K562 (cell line): ENCODE measurements at regions not wholly inside any gene's neighbourhood (a gene's known extent, or its start where the extent isn't known, plus 50 kb on each side); places are given as distances from the start of the nearest gene placed in this dataset.

Experiments used
- IRF2 ChIP-seq: sonication (generic); formaldehyde crosslinking; IDR thresholded peaks from 2 replicates; pipeline ENCODE4 v1.8.1; 2022; ENCODE audit warnings: mild to moderate bottlenecking, missing genetic modification reagents
- KLF10 ChIP-seq: fragments of 250-450 bp; sonication (Bioruptor Pico); IDR thresholded peaks from 2 replicates; pipeline ENCODE4 v1.6.1; 2021; ENCODE audit warnings: matching md5 sums
- LARP7 ChIP-seq: fragments of 450-650 bp; IDR thresholded peaks from 2 replicates; pipeline ENCODE4 v1.6.1; 2016
- NBN ChIP-seq: fragments of 450-650 bp; IDR thresholded peaks from 2 replicates; pipeline ENCODE4 v1.6.1; 2016; ENCODE audit warnings: low read depth, mild to moderate bottlenecking
- TCF7L2 ChIP-seq: fragments of 150-350 bp; IDR thresholded peaks from 2 replicates; pipeline ENCODE4 v1.6.1; 2016; ENCODE audit warnings: low read depth, mild to moderate bottlenecking, low read length, moderate library complexity
- ZC3H4 ChIP-seq: sonication (generic); formaldehyde crosslinking; IDR thresholded peaks from 2 replicates; pipeline ENCODE4 v1.9.0; 2021; ENCODE audit warnings: missing genetic modification reagents, borderline replicate concordance
- ZNF24 ChIP-seq: fragments of 450-650 bp; IDR thresholded peaks from 2 replicates; pipeline ENCODE4 v1.6.1; 2016
- ZNF431 ChIP-seq: sonication (generic); formaldehyde crosslinking; IDR thresholded peaks from 2 replicates; pipeline ENCODE4 v1.8.0; 2022; ENCODE audit warnings: mild to moderate bottlenecking, missing genetic modification reagents
- ZNF668 ChIP-seq: fragments of 250-450 bp; sonication (Bioruptor Pico); IDR thresholded peaks from 2 replicates; pipeline ENCODE4 v1.8.0; 2022; ENCODE audit warnings: mild to moderate bottlenecking, inconsistent platforms
- ZNF699 ChIP-seq: fragments of 250-450 bp; sonication (Bioruptor Pico); IDR thresholded peaks from 2 replicates; pipeline ENCODE4 v1.8.0; 2021; ENCODE audit warnings: mild to moderate bottlenecking, moderate library complexity; ENCODE audit not compliant: insufficient replicate concordance
- TF ChIP-seq, protein P1 (sequence below): IDR thresholded peaks from 2 replicates; pipeline ENCODE4 v1.6.1; 2016; ENCODE audit warnings: missing genetic modification characterization, missing compliant biosample characterization
- TF ChIP-seq, protein P2 (sequence below), 2 experiments: fragments of 450-650 bp; formaldehyde crosslinking in 1 of 2; IDR thresholded peaks; 2 replicates each; pipeline versions ENCODE4 v1.4.0 to v1.6.1; 2014 to 2020; ENCODE audit warnings: mild to moderate bottlenecking in 2 of 2, borderline replicate concordance in 1 of 2, low read depth in 1 of 2
- TF ChIP-seq, protein P3 (sequence below): fragments of 250-450 bp; sonication (Bioruptor Pico); IDR thresholded peaks from 2 replicates; pipeline ENCODE4 v1.6.1; 2021; ENCODE audit warnings: mild to moderate bottlenecking
- TF ChIP-seq, protein P4 (sequence below): fragments of 450-650 bp; formaldehyde crosslinking; IDR thresholded peaks from 2 replicates; pipeline ENCODE4 v1.4.0; 2020; ENCODE audit warnings: mild to moderate bottlenecking, moderate library complexity

DNA sequence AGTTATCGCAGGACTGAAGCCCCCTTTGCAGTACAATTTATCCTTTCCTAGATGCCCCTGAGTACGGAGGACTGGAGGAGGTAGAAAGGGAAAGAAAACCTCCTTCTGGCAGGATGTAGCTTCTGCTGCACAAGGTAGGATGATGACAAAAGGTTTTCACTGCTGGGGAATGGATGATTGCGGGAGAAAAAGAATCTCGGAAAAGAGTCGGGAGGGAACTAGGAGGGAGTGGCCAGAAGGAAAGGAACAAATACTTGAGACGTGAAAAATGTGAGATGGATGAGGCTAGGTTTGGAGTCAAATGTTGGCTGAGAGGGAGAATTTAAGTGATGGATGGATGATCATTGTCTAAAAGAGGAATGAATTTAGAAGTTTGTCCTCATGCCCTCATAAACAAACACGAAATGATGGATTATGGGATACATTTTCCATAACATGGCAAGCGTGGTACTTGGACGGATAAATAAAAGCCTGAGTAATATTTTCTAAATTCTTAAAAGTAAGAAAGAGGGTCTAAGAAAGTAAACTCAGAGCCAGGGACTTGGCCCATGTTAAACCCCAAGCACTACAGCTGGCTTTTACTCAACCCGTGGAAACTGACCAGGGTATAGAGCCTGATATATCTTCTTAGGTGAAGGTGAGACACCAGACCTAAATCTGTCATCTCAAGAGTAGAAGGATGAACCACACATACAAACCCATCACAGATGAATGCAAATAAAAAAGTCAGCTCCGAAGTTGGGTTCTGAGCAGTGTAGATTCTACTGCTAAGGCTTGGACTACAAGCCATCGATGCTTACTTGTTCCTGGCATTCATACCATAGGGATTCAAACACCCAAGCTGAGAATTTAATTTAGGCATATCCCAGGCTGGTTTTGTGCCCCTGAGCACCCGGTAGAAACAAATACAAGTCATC is 72.4 kb downstream of the HFE start (continued):
- TF ChIP-seq, protein P1, sequence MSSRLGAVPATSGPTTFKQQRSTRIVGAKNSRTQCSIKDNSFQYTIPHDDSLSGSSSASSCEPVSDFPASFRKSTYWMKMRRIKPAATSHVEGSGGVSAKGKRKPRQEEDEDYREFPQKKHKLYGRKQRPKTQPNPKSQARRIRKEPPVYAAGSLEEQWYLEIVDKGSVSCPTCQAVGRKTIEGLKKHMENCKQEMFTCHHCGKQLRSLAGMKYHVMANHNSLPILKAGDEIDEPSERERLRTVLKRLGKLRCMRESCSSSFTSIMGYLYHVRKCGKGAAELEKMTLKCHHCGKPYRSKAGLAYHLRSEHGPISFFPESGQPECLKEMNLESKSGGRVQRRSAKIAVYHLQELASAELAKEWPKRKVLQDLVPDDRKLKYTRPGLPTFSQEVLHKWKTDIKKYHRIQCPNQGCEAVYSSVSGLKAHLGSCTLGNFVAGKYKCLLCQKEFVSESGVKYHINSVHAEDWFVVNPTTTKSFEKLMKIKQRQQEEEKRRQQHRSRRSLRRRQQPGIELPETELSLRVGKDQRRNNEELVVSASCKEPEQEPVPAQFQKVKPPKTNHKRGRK (tag): peak; percentile 20; the same call in 1 of the 2 replicates
- TF ChIP-seq ZNF668 (CRISPR knock-in tag) (no peak), ZC3H4 (peak; percentile 72; the same call in 1 of the 2 replicates), ZNF431 (CRISPR knock-in tag) (peak; percentile 47; the same call in 1 of the 2 replicates), NBN (no peak; the same call in 1 of the 2 replicates), IRF2 (CRISPR knock-in tag) (no peak), LARP7 (no peak), TCF7L2 (no peak), ZNF24 (no peak), ZNF699 (CRISPR knock-in tag) (no peak), KLF10 (CRISPR knock-in tag) (peak; percentile 80; the same call in 1 of the 2 replicates)
- TF ChIP-seq, protein P2, sequence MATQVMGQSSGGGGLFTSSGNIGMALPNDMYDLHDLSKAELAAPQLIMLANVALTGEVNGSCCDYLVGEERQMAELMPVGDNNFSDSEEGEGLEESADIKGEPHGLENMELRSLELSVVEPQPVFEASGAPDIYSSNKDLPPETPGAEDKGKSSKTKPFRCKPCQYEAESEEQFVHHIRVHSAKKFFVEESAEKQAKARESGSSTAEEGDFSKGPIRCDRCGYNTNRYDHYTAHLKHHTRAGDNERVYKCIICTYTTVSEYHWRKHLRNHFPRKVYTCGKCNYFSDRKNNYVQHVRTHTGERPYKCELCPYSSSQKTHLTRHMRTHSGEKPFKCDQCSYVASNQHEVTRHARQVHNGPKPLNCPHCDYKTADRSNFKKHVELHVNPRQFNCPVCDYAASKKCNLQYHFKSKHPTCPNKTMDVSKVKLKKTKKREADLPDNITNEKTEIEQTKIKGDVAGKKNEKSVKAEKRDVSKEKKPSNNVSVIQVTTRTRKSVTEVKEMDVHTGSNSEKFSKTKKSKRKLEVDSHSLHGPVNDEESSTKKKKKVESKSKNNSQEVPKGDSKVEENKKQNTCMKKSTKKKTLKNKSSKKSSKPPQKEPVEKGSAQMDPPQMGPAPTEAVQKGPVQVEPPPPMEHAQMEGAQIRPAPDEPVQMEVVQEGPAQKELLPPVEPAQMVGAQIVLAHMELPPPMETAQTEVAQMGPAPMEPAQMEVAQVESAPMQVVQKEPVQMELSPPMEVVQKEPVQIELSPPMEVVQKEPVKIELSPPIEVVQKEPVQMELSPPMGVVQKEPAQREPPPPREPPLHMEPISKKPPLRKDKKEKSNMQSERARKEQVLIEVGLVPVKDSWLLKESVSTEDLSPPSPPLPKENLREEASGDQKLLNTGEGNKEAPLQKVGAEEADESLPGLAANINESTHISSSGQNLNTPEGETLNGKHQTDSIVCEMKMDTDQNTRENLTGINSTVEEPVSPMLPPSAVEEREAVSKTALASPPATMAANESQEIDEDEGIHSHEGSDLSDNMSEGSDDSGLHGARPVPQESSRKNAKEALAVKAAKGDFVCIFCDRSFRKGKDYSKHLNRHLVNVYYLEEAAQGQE (IDR thresholded peaks at IDR 0.05; ENCODE audit: borderline replicate concordance): no peak
- TF ChIP-seq, protein P2 (CRISPR knock-in tag; IDR thresholded peaks at IDR 0.05; ENCODE audit: low read depth): no peak
- TF ChIP-seq, protein P3, sequence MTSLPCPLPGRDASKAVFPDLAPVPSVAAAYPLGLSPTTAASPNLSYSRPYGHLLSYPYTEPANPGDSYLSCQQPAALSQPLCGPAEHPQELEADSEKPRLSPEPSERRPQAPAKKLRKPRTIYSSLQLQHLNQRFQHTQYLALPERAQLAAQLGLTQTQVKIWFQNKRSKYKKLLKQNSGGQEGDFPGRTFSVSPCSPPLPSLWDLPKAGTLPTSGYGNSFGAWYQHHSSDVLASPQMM (CRISPR knock-in tag): peak; percentile 77; the same call in 1 of the 2 replicates
- TF ChIP-seq, protein P4, sequence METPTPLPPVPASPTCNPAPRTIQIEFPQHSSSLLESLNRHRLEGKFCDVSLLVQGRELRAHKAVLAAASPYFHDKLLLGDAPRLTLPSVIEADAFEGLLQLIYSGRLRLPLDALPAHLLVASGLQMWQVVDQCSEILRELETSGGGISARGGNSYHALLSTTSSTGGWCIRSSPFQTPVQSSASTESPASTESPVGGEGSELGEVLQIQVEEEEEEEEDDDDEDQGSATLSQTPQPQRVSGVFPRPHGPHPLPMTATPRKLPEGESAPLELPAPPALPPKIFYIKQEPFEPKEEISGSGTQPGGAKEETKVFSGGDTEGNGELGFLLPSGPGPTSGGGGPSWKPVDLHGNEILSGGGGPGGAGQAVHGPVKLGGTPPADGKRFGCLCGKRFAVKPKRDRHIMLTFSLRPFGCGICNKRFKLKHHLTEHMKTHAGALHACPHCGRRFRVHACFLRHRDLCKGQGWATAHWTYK (CRISPR knock-in tag): no peak
